NCI-H2196 treated with DMSO at 0.1 percent for 48 hours (cell line): ENCODE measurements at regions not wholly inside any gene's neighbourhood (a gene's known extent, or its start where the extent isn't known, plus 50 kb on each side); places are given as distances from the start of the nearest gene placed in this dataset.
"Not testable (repeated sequence)": the region's sequence is repeated elsewhere in the genome, so short reads cannot be mapped to it uniquely, and the experiment has no call there.

Source experiments
- DNase-seq: peaks from one replicate; lab custom pipeline; 2025; ENCODE audit not compliant: unreplicated experiment; lab: John Stamatoyannopoulos, UW

DNA sequence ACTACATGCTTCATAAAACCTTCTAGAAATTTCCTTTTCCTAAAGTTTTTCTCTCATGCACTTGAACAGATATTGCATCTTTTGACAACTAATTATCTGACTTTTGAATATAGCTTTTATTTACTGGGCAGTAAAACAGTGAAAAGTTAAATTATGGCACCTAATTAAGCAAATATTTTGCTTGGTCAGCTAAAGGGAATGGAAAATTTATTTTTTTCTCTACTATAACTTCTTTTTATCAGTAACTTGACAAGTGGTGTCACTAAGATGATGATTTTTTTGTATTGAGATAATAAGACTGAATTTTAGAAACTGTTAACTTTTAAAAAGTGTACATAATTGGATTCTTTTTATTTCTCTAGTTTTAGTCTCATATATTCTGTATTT, 351.6 kb downstream of the PIK3C3 start:
- DNase-seq = no peak

DNA sequence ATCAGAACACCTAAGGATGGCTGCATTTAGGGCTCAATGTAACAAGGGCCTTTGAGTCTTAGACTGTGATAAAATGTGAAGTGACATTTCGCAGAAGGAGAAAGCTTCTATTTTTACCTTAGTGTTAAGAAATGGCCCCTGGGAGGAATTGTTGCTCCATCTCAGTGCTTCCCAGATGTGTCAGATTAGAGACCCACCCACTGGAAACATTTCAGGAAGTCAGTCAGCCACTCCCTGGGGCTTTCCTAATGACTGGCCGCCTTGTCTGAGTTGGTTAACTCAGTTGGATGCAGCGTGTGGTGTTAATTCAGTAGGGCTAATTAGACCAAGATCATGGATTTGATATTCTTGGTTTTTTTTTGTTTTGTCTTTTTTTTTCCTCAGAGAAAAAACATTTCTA, 355.9 kb downstream of the PIK3C3 start:
- DNase-seq = no peak

DNA sequence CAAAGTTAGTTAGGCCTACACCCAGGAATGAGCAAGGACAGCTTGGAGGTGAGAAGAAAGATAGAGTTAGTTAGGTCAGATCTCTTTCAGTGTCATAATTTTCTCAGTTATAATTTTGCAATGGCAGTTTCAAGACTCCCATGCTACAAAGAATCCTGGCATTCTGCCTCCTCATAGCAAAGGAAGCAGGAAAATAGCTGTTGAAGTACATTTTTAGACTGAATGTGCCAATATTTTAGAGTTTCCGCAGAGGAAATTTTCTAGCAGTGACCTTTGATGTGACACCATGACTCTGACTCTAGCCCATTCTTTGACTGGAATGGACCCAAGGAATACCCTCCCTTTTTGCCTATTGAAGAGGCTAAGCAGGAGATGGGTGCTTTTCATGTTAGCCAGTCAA, 371.7 kb downstream of the PIK3C3 start:
- no peak for DNase-seq

DNA sequence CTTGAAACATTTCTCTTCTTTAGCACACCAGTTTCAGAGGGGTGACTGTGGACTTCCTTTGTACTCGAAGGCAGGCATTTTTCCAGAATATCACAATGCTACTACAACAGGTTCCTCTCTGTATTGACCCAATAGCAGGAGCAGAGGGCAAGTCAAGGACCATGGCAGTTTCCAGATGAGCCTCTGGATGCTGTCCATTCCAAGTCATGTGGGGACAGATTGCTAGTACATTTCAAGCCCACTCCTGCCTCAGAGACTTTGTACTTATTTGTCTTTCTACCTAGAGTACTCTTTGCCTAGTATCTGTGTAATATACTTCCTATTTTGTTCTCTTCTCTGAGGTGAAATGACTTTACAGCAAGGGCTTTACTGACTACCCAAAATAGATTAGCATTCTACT, 373.9 kb downstream of the PIK3C3 start:
- no peak for DNase-seq

DNA sequence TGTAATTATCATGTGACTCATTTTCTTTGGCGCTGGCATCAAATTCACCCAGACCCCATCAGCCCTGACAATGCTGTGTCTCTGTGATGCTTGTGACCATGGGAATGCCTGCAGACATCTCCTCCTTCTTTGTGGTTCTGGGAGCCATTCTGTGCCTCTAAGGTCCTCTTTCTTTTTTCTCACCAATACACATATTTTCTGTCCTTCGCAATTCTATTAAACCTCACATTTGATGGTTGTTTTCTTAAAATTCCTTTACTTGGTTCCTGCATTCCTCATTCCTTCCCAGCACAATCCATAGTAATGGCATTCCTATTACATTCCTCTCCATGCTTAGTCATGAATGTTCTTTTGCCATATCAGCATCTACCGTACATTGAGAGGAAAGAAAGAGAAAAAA, 375.3 kb downstream of the PIK3C3 start:
- no peak for DNase-seq

DNA sequence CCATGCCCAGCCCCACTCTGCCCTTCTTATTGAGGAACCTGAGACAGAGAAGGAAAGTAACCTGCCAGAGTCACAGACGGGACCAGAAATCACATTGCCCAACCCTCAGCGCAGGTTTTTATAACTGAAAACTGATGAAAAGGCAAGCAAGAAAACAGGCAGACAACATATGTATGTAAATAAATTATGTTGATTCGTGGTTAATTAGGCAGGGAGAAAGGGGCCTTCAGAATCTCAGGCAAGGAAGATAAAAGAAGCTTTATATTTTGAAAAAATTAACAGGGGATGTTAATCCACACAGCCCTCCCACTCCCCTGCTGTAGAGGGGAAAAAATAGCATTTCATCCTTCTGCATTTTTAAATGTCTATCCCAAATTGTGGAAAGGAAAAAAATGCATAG, 378.5 kb downstream of the PIK3C3 start:
- DNase-seq = no peak

DNA sequence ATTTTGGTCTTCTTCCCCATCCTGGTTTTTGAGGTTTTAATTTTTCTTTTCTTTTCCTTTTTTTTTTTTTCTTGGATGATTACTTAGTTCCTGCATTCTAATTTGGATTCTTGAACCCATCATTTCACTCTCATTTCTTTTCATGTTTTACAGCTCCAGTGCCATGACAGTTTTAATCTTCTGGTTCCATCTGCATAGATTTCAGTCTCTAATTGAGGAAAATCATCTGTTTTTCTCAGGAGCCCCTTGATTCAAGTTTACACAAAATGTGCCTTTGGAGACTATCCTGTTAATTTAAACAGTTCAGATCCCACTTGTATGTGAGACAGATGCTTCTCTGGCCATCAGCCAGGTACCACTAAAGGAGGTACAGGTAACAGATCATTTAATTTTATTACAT, 379.9 kb downstream of the PIK3C3 start:
- DNase-seq = no peak

DNA sequence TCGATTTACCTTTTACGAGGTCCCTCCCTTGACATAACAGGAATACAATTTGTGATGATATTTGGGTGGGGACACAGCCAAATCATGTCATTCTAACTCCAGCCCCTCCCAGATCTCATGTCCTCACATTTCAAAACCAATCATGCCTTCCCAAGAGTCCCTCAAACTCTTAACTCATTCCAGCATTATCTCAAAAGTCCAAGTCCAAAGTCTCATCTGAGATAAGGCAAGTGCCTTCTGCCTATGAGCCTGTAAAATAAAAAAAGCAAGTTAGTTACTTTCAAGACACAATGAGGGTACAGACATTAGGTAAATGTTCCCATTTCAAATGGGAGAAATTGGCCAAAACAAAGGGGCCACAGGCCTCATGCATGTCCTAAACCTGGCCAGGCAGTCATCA, 381.1 kb downstream of the PIK3C3 start:
- no peak for DNase-seq

DNA sequence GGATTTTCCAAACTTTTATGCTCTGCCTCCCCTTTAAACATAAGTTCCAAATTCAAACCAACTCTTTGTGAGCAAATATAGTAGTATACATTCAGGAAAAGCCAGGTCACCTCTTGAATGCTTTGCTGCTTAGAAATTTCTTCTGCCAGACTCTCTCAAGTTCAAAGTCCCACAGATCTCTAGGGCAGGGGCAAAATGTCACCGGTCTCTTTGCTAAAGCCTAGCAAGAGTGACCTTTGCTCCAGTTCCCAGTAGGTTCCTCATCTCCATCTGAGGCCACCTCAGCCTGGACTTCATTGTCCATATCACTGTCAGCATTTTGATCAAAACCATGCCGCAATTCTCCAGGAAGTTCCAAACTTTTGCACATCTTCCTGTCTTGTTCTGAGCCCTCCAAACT, 382.3 kb downstream of the PIK3C3 start:
- not testable (repeated sequence) for DNase-seq

DNA sequence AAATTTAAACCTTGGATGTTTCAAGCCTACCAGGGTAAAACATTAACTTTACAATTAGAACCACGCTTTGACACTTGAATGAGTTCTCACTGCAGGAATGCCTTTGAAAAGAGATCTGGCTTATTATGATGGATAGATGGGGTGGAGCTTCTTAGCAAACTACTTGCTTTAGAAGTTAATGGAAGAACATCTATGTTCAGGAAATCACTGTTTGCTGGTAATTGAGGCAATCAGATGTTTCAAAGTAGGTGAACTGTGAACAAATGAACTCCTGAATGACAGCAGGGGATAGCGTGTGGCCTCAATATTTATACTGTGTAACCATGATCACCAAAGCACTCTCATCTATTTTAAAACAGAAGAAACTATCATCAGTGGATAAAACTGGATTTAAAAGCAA, 383.6 kb downstream of the PIK3C3 start:
- DNase-seq = no peak

DNA sequence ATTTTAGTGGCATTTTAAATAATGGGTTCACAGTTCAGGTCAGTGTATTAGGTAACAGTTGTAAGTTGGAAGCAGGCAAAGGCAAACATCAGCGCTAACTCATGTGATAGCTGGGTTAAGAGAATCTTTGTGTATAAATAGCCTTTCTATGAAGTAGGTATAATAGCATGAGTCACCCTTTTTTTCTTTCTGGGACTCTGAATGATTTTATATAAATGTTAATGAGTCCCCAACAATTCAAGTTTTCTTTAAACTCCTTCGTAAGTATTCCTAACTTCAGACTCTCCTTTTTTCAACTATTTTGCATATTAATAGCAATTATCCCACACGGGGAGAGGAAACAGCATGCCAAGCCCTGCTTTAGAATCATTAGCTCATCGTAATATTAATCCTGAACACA, 384.3 kb downstream of the PIK3C3 start:
- DNase-seq = no peak

DNA sequence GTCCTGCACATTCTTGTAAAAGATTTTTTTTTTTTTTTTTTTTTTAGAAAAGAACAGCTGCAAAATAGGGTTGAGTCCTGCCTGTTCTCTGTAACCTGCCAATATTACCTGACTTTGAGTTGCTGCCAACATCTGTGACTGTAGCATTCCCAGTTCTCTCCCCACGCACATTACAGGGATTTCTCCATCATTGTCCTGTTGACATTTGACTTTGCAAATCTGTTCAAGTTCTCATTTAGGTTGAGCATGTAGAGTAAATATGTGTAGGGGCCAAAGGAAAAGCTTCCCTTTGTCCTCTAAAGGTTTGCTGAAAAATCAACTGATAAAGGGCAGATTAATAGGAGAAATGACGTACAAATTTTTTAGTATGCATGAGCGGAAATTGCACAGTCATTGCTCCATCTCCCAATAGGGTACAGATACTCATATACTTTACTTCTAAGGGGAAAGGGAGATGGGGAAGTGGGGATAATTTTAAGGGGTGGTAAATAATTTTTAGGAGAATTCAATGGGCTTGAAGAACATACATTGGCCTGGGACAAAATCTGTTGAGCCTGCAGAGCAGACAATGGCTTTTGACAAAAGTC, 385.5 kb downstream of the PIK3C3 start:
- no peak for DNase-seq

DNA sequence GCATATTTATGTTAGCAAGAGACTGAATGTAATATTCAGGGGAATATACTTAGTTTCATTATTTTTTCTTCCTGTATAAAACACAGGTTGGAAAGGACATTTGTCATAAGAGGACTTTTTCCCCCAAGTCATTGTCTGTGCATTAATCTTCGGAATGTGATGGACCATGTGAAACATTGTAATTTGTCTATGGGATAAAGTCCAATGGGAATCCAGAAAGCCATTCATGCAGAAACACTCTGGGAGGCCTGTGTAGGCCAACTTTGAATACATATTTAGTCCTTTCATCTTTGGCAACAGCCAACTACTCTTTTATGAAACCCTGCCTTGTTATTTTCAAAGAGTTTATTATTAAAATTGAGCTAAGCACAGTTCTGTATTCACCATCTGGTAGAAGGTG, 386.4 kb downstream of the PIK3C3 start:
- DNase-seq = no peak

DNA sequence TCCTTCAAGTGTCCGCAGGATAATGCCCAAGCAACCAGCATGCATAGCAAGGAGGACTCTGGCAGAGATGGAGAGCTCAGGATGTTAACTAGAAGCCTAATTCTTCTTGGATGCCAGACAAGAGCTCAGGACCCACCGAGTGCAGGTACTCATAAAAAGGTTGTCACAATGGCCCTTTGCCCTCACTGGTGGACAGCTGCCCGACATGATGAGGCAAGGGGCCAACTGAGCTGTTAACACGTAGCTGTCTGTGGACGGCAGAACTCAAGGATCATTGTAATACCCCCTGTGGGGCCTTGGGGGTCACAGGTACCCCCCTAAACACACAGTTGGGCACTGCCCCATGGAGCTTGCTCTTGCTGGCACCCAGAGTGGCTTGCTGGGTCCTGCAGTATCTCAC, 393.7 kb downstream of the PIK3C3 start:
- no peak for DNase-seq

DNA sequence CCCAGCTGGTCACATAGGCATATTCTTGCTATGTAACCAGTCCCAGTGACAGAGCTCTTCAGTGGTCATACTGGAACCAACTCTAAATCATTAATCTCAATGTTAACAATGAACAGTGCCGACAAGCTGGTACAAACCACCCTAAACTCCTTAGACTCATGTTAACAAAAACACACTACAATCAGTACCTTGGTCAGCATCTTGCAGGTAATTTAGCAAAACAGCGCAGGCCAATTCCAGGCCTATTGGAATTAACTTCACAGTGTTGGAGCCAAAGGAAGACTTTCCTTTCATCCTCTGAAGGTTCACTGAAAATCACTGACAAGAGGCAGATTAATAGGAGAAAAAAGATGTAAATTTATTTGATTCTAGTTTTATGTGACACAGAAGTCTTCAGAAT, 396.4 kb downstream of the PIK3C3 start:
- no peak for DNase-seq

DNA sequence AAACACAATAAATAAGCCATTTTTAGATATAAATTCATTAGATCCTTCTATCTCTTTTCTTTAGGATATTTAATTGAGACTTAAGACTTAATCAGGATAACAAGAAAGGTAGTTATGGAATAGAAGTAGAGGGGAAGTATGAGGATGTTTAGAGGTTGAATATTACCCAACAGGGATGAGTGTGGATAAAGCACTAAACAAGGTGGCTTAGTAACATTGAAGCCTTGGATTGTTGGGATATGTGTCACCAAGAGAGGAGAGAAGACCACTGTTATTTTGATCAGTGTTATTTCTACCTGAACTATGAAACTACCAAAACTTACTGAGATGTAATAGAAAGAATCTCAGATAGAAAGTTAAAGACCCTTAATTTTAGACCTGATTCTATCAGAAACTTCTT, 405.7 kb downstream of the PIK3C3 start:
- DNase-seq = no peak

DNA sequence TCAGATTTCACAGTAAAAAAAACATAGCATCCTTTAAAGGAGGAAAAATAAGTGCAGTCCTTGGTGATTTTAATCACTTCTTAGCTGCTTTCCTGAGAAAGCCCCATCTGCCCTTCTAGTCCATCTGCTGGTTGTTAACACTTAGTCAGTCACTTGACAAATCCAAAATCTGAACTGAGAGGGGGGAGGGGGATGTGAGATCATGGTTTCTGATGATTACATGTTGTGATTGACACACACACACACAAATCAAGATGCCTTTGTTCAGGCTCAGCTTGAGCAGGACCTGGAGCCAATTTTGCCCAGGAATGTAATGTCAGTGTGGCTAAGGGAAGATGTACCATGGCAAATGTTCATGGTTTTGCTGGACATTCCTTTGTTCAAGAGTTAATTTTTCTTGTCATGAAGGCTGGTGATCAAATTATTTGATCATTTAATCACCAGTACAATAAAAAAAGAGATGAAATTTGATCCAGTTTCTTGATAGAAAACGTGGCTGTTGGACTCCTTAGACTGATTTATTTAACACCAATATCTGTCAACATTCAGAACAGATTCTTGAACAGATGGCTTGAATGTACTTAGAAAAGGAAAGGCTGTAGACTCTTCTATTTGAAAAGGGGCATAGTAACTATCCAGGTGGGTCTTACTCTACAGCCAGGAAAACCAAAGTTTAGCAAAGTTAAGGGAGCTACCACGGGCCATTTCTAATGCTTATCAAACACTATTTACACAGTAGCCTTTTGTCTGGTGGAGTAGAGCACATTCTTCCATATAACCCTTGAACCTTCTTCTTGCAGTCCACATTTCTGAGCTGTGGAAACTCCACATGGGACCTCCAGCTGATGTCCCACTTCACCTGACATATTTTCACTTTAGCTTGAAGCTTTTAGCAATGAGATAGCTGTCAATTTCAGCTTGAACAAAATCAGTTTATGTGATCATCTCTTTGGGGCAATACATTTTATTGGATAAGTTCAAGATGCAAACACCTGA, 408.7 kb downstream of the PIK3C3 start:
- no peak for DNase-seq

DNA sequence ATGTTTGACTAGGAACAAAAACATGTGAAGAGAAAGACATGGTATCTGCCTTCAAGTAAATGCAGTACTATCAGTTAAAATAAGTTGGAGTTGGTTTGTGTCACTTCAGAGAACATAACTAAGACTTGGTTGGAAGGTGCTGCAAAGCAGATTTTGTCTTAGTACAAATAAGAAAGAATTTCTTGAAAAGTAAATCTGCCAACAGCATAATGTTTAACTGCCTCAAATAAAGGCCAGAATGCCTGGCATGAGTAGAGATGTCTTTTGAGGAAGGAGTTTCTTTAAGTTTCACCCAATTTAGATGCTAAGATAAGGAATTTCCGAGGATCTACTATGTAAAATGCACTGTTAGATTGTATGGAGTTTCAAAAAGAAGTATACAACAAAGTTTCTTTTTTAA, 409.7 kb downstream of the PIK3C3 start:
- no peak for DNase-seq

DNA sequence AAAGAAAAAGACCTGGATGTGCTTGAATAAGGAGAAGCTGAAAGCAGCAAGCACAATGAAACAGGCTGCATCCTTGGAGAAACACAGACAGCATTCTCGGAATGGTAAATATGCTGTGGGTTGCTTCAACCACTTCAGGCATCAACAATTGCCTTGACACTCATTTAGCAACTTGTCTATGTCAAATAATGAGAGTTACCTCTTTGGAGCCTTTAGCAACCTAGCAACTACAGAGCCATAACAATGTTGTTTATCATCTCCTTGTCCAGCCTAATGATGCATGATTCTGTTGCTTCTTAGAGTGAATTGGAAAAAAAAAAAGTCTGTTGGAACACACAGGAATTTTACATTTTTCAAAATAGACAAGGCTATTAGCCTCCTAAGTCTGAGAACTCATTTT, 410.6 kb downstream of the PIK3C3 start:
- no peak for DNase-seq

DNA sequence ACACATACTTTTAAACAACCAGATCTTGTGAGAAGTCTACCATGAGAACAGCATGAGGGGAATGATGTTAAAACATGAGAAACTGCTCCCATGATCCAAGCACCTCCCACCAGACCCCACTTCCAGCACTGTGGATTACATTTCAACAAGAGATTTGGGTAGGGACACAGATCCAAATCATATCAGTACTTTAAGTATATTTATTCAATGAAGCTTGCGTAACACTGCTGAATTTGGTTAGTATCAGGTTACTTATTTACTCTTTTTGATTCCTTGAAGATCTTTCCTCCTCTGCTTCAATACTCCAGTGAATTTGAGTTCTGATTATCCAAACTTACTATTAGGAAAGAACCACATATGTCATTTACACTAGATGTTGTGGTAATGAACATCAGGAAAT, 418.6 kb downstream of the PIK3C3 start:
- DNase-seq = no peak

DNA sequence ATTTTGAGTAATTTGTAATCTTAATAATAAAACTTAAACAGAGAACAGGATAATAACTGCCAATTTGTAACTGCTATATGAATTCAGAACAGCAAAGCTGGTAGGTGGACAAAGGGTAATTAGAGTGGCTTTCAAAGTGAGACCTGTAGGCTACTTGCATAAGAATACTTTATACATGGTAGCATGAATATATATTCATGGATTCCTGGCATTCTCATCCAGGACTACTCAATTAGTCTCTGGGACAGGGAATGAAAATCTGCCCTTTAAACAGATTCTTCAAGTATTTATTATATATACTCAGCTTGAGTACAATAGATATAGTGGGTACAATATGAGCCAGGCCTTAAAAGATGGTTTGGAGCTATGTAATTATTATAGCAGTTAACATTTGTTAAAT, 419.9 kb downstream of the PIK3C3 start:
- no peak for DNase-seq

DNA sequence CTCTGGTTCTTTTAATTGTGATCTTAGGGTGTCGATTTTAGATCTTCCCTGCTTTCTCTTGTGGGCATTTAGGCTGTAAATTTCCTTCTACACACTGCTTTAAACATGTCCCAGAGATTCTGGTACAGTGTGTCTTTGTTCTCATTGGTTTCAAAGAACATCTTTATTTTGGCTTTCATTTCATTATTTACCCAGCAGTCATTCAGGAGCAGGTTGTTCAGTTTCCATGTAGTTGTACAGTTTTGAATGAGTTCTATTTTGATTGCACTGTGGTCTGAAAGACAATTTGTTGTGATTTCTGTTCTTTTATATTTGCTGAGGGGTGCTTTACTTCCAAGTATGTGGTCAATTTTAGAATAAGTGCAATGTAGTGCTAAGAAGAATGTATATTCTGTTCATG, 423.8 kb downstream of the PIK3C3 start:
- not testable (repeated sequence) for DNase-seq

DNA sequence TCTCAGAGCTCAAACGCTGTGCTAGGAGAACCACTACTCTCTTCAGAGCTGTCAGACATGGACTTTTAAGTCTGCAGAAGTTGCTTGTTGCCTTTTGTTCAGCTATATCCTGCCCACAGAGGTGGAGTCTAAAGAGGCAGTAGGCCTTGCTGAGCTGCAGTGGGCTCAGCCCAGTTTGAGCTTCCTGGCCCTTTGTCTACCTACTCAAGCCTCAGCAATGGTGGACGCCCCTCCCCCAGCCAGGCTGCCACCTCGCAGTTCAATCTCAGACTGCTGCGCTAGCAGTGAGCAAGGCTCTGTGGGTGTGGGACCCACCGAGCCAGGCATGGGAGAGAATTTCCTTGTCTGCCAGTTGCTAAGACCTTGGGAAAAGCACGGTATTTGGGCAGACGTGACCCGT, 426.2 kb downstream of the PIK3C3 start:
- DNase-seq = not testable (repeated sequence)
